Cardiac muscle cell (in vitro differentiated cells and primary cell): ENCODE measurements at regions not wholly inside any gene's neighbourhood (a gene's known extent, or its start where the extent isn't known, plus 50 kb on each side); places are given as distances from the start of the nearest gene placed in this dataset.
"Not testable (repeated sequence)": the region's sequence is repeated elsewhere in the genome, so short reads cannot be mapped to it uniquely, and the experiment has no call there.

Experiments used
- DNase-seq, 2 donors: peaks; one replicate each; pipeline versions ENCODE4 v3.0.0 to v3.0.0-alpha.2; 2010 to 2017; ENCODE audit warnings: low read depth in 1 of 2, low spot score in 1 of 2
- H3K27ac ChIP-seq: fragments of 200-600 bp; sonication (generic); 2 replicates; pipeline ENCODE4 v1.5.1; 2016
- H3K27me3 ChIP-seq: fragments of 200-600 bp; sonication (generic); 2 replicates; pipeline ENCODE4 v1.6.0; 2016; ENCODE audit warnings: control low read depth
- H3K36me3 ChIP-seq: fragments of 200-600 bp; sonication (generic); 2 replicates; pipeline ENCODE4 v1.5.1; 2016; ENCODE audit warnings: control low read depth
- H3K4me1 ChIP-seq: fragments of 200-600 bp; sonication (generic); 2 replicates; pipeline ENCODE4 v1.8.1; 2017; ENCODE audit warnings: low read depth, mild to moderate bottlenecking, mixed run types
- H3K4me3 ChIP-seq: fragments of 200-600 bp; sonication (generic); 2 replicates; pipeline ENCODE4 v1.5.1; 2016; ENCODE audit warnings: mild to moderate bottlenecking
- H3K9me3 ChIP-seq: fragments of 200-600 bp; sonication (generic); 2 replicates; pipeline ENCODE4 v1.5.1; 2017; ENCODE audit warnings: low read depth, mild to moderate bottlenecking, control low read depth
- CTCF ChIP-seq: IDR thresholded peaks from 2 replicates; pipeline ENCODE4 v1.5.1; 2012; ENCODE audit warnings: low read depth, mild to moderate bottlenecking, low read length

GRCh38 chr13:76586842-76587241 is 299.4 kb downstream of the KCTD12 start:
- no peak for TF ChIP-seq CTCF
- Histone ChIP-seq H3K4me3 (no peak overlapping the region), H3K36me3 (no peaks in the 10 kb centered on the region), H3K9me3 (no peaks in the 10 kb centered on the region), H3K4me1 (no peaks in the 10 kb centered on the region), H3K27ac (no peak overlapping the region), H3K27me3 (no peaks in the 10 kb centered on the region)
- no peak for DNase-seq

- Histone ChIP-seq H3K36me3 (no peaks in the 10 kb centered on the region), H3K27ac (no peak overlapping the region), H3K9me3 (no peaks in the 10 kb centered on the region), H3K4me3 (no peak overlapping the region), H3K4me1 (no peaks in the 10 kb centered on the region), H3K27me3 (no peaks in the 10 kb centered on the region)
- TF ChIP-seq CTCF, result no peak
- DNase-seq, result no peak
These were observed 306.5 kb downstream of the KCTD12 start for GRCh38 chr13:76579701-76580100.

GRCh38 chr13:76575634-76576033 is 310.6 kb downstream of the KCTD12 start:
- H3K27me3 ChIP-seq, DNase-seq, H3K4me1 ChIP-seq, H3K4me3 ChIP-seq, H3K9me3 ChIP-seq, H3K27ac ChIP-seq, H3K36me3 ChIP-seq: not testable (repeated sequence)

GRCh38 chr13:76570510-76570971 is 315.7 kb downstream of the KCTD12 start:
- Histone ChIP-seq H3K27ac (no peak overlapping the region), H3K27me3 (no peaks in the 10 kb centered on the region), H3K4me3 (no peak overlapping the region), H3K36me3 (no peaks in the 10 kb centered on the region), H3K9me3 (no peaks in the 10 kb centered on the region), H3K4me1 (no peaks in the 10 kb centered on the region)
- no peak for TF ChIP-seq CTCF
- no peak for DNase-seq

- no peaks in the 10 kb centered on the region for H3K9me3 ChIP-seq
- DNase-seq, result no peak
- H3K27me3 ChIP-seq, result no peaks in the 10 kb centered on the region
- peaks cover 7% of the 10 kb centered on the region for H3K4me1 ChIP-seq
- no peaks in the 10 kb centered on the region for H3K36me3 ChIP-seq
- no peak for TF ChIP-seq CTCF
- H3K27ac ChIP-seq, result no peak overlapping the region
- no peak overlapping the region for H3K4me3 ChIP-seq
These were observed 329.6 kb downstream of the KCTD12 start for GRCh38 chr13:76556627-76557026.

- no peak overlapping the region for H3K4me3 ChIP-seq
- no peaks in the 10 kb centered on the region for H3K9me3 ChIP-seq
- H3K27me3 ChIP-seq, result no peaks in the 10 kb centered on the region
- no peaks in the 10 kb centered on the region for H3K36me3 ChIP-seq
- H3K4me1 ChIP-seq, result peaks cover 12% of the 10 kb centered on the region
- TF ChIP-seq CTCF, result no peak
- no peak overlapping the region for H3K27ac ChIP-seq
- no peak for DNase-seq
These were observed 333.4 kb downstream of the KCTD12 start for GRCh38 chr13:76552807-76553206.
